Heart left ventricle (tissue), 16 donors: ENCODE measurements at regions not wholly inside any gene's neighbourhood (a gene's known extent, or its start where the extent isn't known, plus 50 kb on each side); places are given as distances from the start of the nearest gene placed in this dataset.
"Not testable (repeated sequence)": the region's sequence is repeated elsewhere in the genome, so short reads cannot be mapped to it uniquely, and the experiment has no call there.

Source experiments
- ATAC-seq, 4 donors: fragments of 200-7000 bp; cut with Tn5 transposase; one replicate each; pipeline ENCODE4 v1.9.1; 2020 to 2022; ENCODE audit warnings: moderate library complexity in 4 of 4, mild to moderate bottlenecking in 3 of 4, moderate number of reproducible peaks in 1 of 4
- DNase-seq, 5 donors: peaks; one replicate each; pipeline ENCODE4 v3.0.0-alpha.2; 2020
- H3K27ac ChIP-seq, 12 donors: fragments of 200-600 bp; sonication (generic) in 4 of 12; one replicate each; pipeline versions ENCODE4 v1.5.0 to v1.8.0; 2016 to 2022; ENCODE audit warnings: mild to moderate bottlenecking in 2 of 12
- H3K27me3 ChIP-seq, 9 donors: fragments of 200-600 bp; sonication (generic) in 2 of 9; one replicate each; pipeline versions ENCODE4 v1.5.1 to v1.8.0; 2016 to 2022; ENCODE audit warnings: mild to moderate bottlenecking in 3 of 9
- H3K36me3 ChIP-seq, 9 donors: fragments of 200-600 bp; sonication (generic) in 2 of 9; one replicate each; pipeline versions ENCODE4 v1.5.0 to v1.8.0; 2018 to 2022; ENCODE audit warnings: mild to moderate bottlenecking in 2 of 9
- H3K4me1 ChIP-seq, 12 donors: fragments of 200-600 bp; sonication (generic) in 4 of 12; one replicate each; pipeline versions ENCODE4 v1.5.0 to v1.8.0; 2016 to 2022; ENCODE audit warnings: mild to moderate bottlenecking in 3 of 12
- H3K4me3 ChIP-seq, 12 donors: fragments of 200-600 bp; sonication (generic) in 4 of 12; one replicate each; pipeline versions ENCODE4 v1.5.0 to v1.8.0; 2017 to 2022; ENCODE audit warnings: mild to moderate bottlenecking in 9 of 12, moderate library complexity in 4 of 12
- H3K9me3 ChIP-seq, 12 donors: fragments of 200-600 bp; sonication (generic) in 4 of 12; one replicate each; pipeline versions ENCODE4 v1.5.0 to v1.8.0; 2016 to 2022; ENCODE audit warnings: mild to moderate bottlenecking in 1 of 12
- CTCF ChIP-seq, 12 donors: fragments of 200-600 bp; sonication (generic) in 4 of 12; IDR thresholded peaks; one replicate each; pipeline versions ENCODE4 v1.5.0 to v1.8.0; 2018 to 2022; ENCODE audit warnings: antibody characterized with exemption in 12 of 12, mild to moderate bottlenecking in 5 of 12
- POLR2A ChIP-seq, 2 donors: fragments of 450-650 bp; IDR thresholded peaks; one replicate each; pipeline ENCODE4 v1.6.1; 2017; ENCODE audit warnings: antibody characterized with exemption in 2 of 2, mild to moderate bottlenecking in 2 of 2, moderate library complexity in 2 of 2
- WGBS, 4 donors: extraction: QIAGEN DNeasy Blood & Tissue Kit in 2 of 4; methylation state at CpG; one replicate each; pipeline versions ENCODE4 v1.1.5 to v1.1.7; 2013 to 2018; 5-methylcytosine and 5-hydroxymethylcytosine counted together
- intact Hi-C, 10 donors: fragments of 100-400 bp; cut with DNase I; formaldehyde crosslinking; loops; one replicate each; pipeline versions ENCODE4 v1.11.1 to v1.14.2; 2022
- donor health status: ischemic (EF 13 %, LVEDD 7.1; RV severe dilation, severe dysfunction).
- donor health status: healthy with polysubstance abuse.
- donor health status: DM: no; HTN: yes; CAD: no.
- donor health status: DM: no; HTN: no; CAD: no.
- donor health status: ischemic (EF 25% LVEDD 6.9; RV normal size, moderate dysfunction).
- donor health status: ischemic (EF 25% LVEDD 5.7; RV mildly dilated, moderate dysfunction).
- donor health status: healthy.
- donor health status: DM: yes; HTN: yes; CAD: no.
- donor health status: ischemic (EF 35%, LVEDD 5.7; RV mildly dilated, moderate dysfunction).
- donor health status: nonischemic (EF 11% LVEDD 7.7; RV severe dilation, severe dysfunction).
- donor health status: DM: yes; HTN: yes; CAD: no.
- donor health status: PGD.
- donor health status: ischemic (EF 29% LVEDD 5.4; RV normal size, mild dysfunction).
- donor health status: nonischemic (EF 23%, LVEDD 6.1; RV moderate dilation, normal function).

DNA sequence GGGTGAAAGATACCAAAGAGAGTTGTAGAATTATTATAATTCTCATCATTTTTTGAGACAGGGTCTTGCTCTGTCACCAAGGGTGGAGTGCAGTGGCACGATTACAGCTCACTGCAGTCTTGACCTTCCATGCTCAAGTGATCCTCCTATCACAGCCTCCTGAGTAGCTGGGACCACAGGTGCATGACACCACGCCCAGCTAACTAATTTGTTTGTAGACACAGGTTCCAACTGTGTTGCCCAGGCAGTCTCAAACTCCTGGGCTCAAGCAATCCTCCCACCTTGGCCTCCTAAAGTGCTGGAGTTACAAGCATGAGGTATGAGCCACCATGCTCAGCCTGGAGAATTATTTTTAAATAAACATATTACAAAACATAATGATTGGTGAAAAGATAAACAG, 92.8 kb upstream of the MSH6 start:
- TF ChIP-seq POLR2A (IDR thresholded peaks at IDR 0.05) (no peak), CTCF (IDR thresholded peaks at IDR 0.05) (no peak)
- Histone ChIP-seq H3K27ac (no peak overlapping the region), H3K36me3 (no peaks in the 10 kb centered on the region), H3K27me3 (peaks cover 0 to 4% (median 0%) of the 10 kb centered on the region in 9 donors), H3K9me3 (peaks cover 0 to 5% (median 0%) of the 10 kb centered on the region in 12 donors), H3K4me3 (no peak overlapping the region), H3K4me1 (no peaks in the 10 kb centered on the region)
- intact Hi-C loops: no loop called here
- 80 to 94% (median 91%) methylated on average over 2 of the region's 2 CpGs for WGBS, 4 donors
- no peak for ATAC-seq
- no peak for DNase-seq

DNA sequence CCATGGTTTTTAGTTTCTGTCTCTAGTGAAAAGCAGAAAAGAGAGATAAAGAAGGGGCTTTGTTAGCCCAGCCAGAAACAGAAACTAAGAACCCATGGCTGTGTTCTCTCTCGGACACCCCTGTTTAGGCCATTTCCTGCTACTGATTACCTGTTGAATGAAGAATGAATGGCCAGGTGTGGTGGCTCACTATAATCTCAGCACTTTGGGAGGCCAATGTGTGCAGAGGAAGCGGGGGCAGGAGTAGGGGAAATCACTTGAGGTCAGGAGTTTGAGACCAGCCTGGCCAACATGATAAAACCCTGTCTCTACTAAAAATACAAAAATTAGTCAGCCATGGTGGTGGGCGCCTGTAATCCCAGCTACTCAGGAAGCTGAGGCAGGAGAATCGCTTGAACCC, 93.8 kb upstream of the MSH6 start:
- intact Hi-C loops, H3K36me3 ChIP-seq, ATAC-seq, H3K9me3 ChIP-seq, DNase-seq, H3K4me3 ChIP-seq, H3K27me3 ChIP-seq, H3K27ac ChIP-seq, H3K4me1 ChIP-seq: not testable (repeated sequence)
- 78 to 85% (median 82%) methylated on average over 4 of the region's 4 CpGs for WGBS, 4 donors

- no peak overlapping the region for H3K4me3 ChIP-seq
- peaks cover 0 to 5% (median 0%) of the 10 kb centered on the region in 12 donors for H3K9me3 ChIP-seq
- H3K27ac ChIP-seq: no peak overlapping the region
- no peaks in the 10 kb centered on the region for H3K27me3 ChIP-seq
- DNase-seq (no peak), ATAC-seq (no peak)
- intact Hi-C loops: no loop called here
- WGBS, 4 donors: 59 to 77% (median 72%) methylated on average over 3 to 5 of the region's 5 CpGs
- H3K4me1 ChIP-seq: no peaks in the 10 kb centered on the region
- TF ChIP-seq POLR2A (IDR thresholded peaks at IDR 0.05): no peak
- no peak for TF ChIP-seq CTCF (IDR thresholded peaks at IDR 0.05)
- no peaks in the 10 kb centered on the region for H3K36me3 ChIP-seq
Measured at GRCh38 chr2:47688561-47688960, 94.4 kb upstream of the MSH6 start.

DNA sequence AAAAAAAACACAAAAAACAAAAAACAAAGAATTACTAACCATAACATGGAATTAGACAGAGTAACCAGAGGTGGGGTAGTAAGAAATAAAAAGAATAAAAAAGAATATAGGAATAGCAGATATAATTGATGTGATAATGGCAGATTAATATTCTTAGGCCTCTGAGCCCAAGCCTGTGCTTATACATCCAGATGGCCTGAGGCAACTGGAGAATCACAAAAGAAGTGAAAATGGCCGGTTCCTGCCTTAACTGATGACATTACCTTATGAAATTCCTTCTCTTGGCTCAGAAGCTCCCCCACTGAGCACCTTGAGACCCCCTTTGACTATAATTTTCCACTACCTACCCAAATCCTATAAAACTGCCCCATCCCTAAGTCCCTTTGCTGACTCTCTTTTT, 95.1 kb upstream of the MSH6 start:
- Histone ChIP-seq H3K9me3 (peaks cover 0 to 5% (median 0%) of the 10 kb centered on the region in 12 donors), H3K27me3 (no peaks in the 10 kb centered on the region), H3K4me1 (no peaks in the 10 kb centered on the region), H3K4me3 (no peak overlapping the region), H3K27ac (no peak overlapping the region), H3K36me3 (no peaks in the 10 kb centered on the region)
- ATAC-seq (no peak), DNase-seq (no peak)
- 91 to 100% (median 97%) methylated on average over 1 of the region's 1 CpG for WGBS, 4 donors
- no peak for TF ChIP-seq CTCF (IDR thresholded peaks at IDR 0.05)
- no peak for TF ChIP-seq POLR2A (IDR thresholded peaks at IDR 0.05)
- intact Hi-C loops: no loop called here

DNA sequence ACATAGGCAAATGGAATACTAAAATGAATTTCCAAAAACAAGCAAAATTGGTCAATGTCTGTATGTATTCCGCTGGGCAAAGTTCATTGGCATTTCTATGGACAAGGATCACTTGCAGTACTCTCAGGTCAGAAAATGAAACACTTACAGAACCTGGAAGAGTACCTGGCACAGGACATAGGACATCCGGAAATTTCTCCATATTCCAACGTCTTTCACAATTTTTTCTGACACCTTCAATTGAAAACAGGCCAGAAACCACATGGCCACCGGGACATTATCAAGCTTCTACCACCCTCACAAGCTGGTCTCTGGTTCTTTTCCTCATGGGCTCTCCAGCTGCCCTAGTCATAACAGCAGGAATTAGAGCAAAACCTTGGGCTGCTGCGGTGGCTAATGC, 96.9 kb upstream of the MSH6 start:
- Histone ChIP-seq H3K27me3 (no peaks in the 10 kb centered on the region), H3K4me1 (no peaks in the 10 kb centered on the region), H3K36me3 (no peaks in the 10 kb centered on the region), H3K9me3 (peaks cover 0 to 5% (median 0%) of the 10 kb centered on the region in 12 donors), H3K4me3 (no peak overlapping the region), H3K27ac (no peak overlapping the region)
- DNase-seq: no peak
- WGBS, 4 donors: 73 to 82% (median 76%) methylated on average over 5 of the region's 5 CpGs
- intact Hi-C loops: no loop called here
- no peak for ATAC-seq
- TF ChIP-seq POLR2A (IDR thresholded peaks at IDR 0.05): no peak
- TF ChIP-seq CTCF (IDR thresholded peaks at IDR 0.05): no peak
